ENCODE measurements at regions not wholly inside any gene's neighbourhood (a gene's known extent, or its start where the extent isn't known, plus 50 kb on each side); places are given as distances from the start of the nearest gene placed in this dataset.
"Not testable (repeated sequence)": the region's sequence is repeated elsewhere in the genome, so short reads cannot be mapped to it uniquely, and the experiment has no call there.

- H3K9me3 ChIP-seq; H3K36me3 ChIP-seq; H3K4me3 ChIP-seq; intact Hi-C loops (cut with DNase I); H3K27me3 ChIP-seq; H3K27ac ChIP-seq; H3K4me1 ChIP-seq: not testable (repeated sequence)
- peak in 1 of 2 donors; percentile 94 for DNase-seq (ENCODE audit: extremely low spot score in 2 of 2)
These were observed 72.7 kb downstream of the TMEM121 start for GRCh38 chr14:105598925-105599586.

- H3K27me3 ChIP-seq; H3K4me1 ChIP-seq; intact Hi-C loops (cut with DNase I); H3K36me3 ChIP-seq; H3K4me3 ChIP-seq; H3K27ac ChIP-seq; H3K9me3 ChIP-seq: not testable (repeated sequence)
- DNase-seq (ENCODE audit: extremely low spot score in 2 of 2) = peak; percentile 13 to 58
These were observed 74.0 kb downstream of the TMEM121 start for GRCh38 chr14:105600195-105600938.

- DNase-seq (ENCODE audit: extremely low spot score in 2 of 2) = peak; percentile 52 to 79
- H3K27me3 ChIP-seq = no peaks in the 10 kb centered on the region
- H3K4me3 ChIP-seq = no peak overlapping the region
- no peaks in the 10 kb centered on the region for H3K9me3 ChIP-seq
- no peaks in the 10 kb centered on the region for H3K4me1 ChIP-seq
- no peaks in the 10 kb centered on the region for H3K36me3 ChIP-seq
- intact Hi-C loops (cut with DNase I) = no loop called here
- no peak for TF ChIP-seq CTCF (IDR thresholded peaks at IDR 0.05)
- no peak overlapping the region for H3K27ac ChIP-seq
These were observed 74.6 kb downstream of the TMEM121 start for GRCh38 chr14:105600939-105601359.

GRCh38 chr14:105601360-105602242 lies 75.2 kb downstream of the TMEM121 start:
- Histone ChIP-seq H3K9me3 (no peaks in the 10 kb centered on the region), H3K27me3 (no peaks in the 10 kb centered on the region), H3K27ac (no peak overlapping the region), H3K36me3 (no peaks in the 10 kb centered on the region), H3K4me1 (no peaks in the 10 kb centered on the region), H3K4me3 (no peak overlapping the region)
- intact Hi-C loops (cut with DNase I) = no loop called here
- peak; percentile 32 to 95 for DNase-seq (ENCODE audit: extremely low spot score in 2 of 2)
- no peak for TF ChIP-seq POLR2A (IDR thresholded peaks at IDR 0.05)
- no peak for TF ChIP-seq CTCF (IDR thresholded peaks at IDR 0.05)
- TF ChIP-seq POLR2AphosphoS5 (IDR thresholded peaks at IDR 0.05; ENCODE audit: insufficient read depth in 1 of 2, low read depth in 1 of 2) = no peak

- Histone ChIP-seq H3K36me3 (no peaks in the 10 kb centered on the region), H3K27me3 (no peaks in the 10 kb centered on the region), H3K9me3 (no peaks in the 10 kb centered on the region), H3K4me1 (no peaks in the 10 kb centered on the region), H3K4me3 (no peak overlapping the region), H3K27ac (no peak overlapping the region)
- TF ChIP-seq CTCF (IDR thresholded peaks at IDR 0.05) = no peak
- no peak for TF ChIP-seq POLR2A (IDR thresholded peaks at IDR 0.05)
- no peak for TF ChIP-seq POLR2AphosphoS5 (IDR thresholded peaks at IDR 0.05; ENCODE audit: insufficient read depth in 1 of 2, low read depth in 1 of 2)
- intact Hi-C loops (cut with DNase I) = no loop called here
- peak; percentile 25 to 58 for DNase-seq (ENCODE audit: extremely low spot score in 2 of 2)
These were observed 75.9 kb downstream of the TMEM121 start for GRCh38 chr14:105602243-105602750.
